HL-60 (cell line): ENCODE measurements at regions not wholly inside any gene's neighbourhood (a gene's known extent, or its start where the extent isn't known, plus 50 kb on each side); places are given as distances from the start of the nearest gene placed in this dataset.

ENCODE experiments used
- DNase-seq, 2 experiments: peaks; one replicate each; pipeline ENCODE4 v3.0.0-alpha.2; 2010 to 2020; ENCODE audit warnings: low read depth in 1 of 2, low spot score in 1 of 2
- H3K27ac ChIP-seq: fragments of 250-450 bp; sonication (Bioruptor Pico); replicated peaks from 2 replicates; pipeline ENCODE4 v1.5.1; 2020; ENCODE audit warnings: mild to moderate bottlenecking, moderate library complexity
- H3K27me3 ChIP-seq: fragments of 250-450 bp; sonication (Bioruptor Pico); 2 replicates; pipeline ENCODE4 v1.5.1; 2021; ENCODE audit warnings: mild to moderate bottlenecking, moderate library complexity; ENCODE audit not compliant: insufficient read depth, poor library complexity, severe bottlenecking
- H3K4me3 ChIP-seq: replicated peaks from 2 replicates; pipeline ENCODE4 v1.5.1; 2011; ENCODE audit warnings: mild to moderate bottlenecking, control low read depth, low read length; ENCODE audit not compliant: insufficient read depth
- CTCF ChIP-seq: IDR thresholded peaks from one replicate; pipeline ENCODE4 v1.5.1; 2011; ENCODE audit warnings: low read length, control low read depth, inconsistent platforms; ENCODE audit not compliant: insufficient read depth
- GABPA ChIP-seq: IDR thresholded peaks from 2 replicates; pipeline ENCODE4 v1.6.1; 2012; ENCODE audit warnings: low read depth
- POLR2AphosphoS5 ChIP-seq: IDR thresholded peaks from 2 replicates; pipeline ENCODE4 v1.6.1; 2012; ENCODE audit warnings: low read depth
- SPI1 ChIP-seq: IDR thresholded peaks from 2 replicates; pipeline ENCODE4 v1.6.1; 2012; ENCODE audit warnings: low read depth, mild to moderate bottlenecking, borderline replicate concordance
- TF ChIP-seq, protein P1 (sequence below): IDR thresholded peaks from 2 replicates; pipeline ENCODE4 v1.6.1; 2012; ENCODE audit warnings: low read depth; ENCODE audit not compliant: insufficient replicate concordance

DNA sequence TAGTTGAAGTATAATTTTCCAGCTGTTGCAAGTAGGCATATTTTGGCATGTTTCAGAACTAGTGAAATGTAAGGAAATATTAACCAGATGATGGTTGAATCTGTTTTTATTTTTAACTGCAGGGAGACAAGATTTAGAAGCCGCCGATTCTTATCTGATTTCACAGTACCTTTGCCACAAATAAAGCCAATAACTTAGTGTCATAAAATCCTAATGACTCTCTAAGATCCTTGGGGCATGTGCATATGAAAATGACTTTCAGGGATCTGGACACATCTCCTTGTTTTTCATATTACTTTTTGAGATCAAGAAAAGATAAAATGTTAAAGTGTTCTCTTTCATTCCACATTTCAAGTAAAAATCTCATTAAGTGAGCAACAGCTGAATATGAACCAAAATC is 125.8 kb upstream of the CNTLN start:
- DNase-seq: no peak

DNA sequence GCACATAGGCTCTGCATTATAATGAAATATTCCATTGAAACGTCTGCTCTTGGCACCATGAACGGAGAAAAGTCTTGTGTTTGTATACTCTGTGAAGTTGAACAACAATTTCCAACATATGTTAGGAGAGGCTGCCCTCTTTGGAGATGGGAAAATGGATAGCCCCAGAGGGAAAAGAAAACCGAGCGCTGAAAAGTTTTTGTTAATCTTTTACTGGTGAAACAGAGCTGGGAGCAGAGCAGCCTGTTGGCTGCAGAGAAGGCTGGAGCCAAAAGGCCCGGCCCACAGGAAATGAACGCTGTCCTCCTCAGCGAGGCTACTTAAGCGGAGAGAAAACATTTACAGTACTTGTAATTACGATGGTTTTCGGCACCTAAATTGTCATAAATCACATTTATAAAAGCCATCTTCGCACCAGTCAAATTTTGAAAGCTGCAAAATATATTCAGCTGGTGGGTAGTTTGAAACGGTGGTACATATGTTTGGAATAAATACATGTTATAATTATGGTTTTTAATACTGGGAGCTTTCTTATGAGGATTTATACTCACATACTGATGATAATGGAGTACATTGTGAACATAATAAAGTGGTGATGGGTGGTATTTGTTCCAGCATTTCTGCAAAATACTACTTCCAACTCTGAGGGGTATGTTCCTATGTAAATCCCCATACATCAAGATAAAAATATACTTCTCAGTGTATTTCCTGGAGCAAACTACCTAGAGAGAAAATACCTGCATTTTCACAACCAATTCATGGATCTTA is 129.6 kb upstream of the CNTLN start:
- Histone ChIP-seq H3K4me3 (no peak overlapping the region), H3K27me3 (no peaks in the 10 kb centered on the region), H3K27ac (no peak overlapping the region)
- no peak for DNase-seq
- no peak for TF ChIP-seq CTCF
- TF ChIP-seq POLR2AphosphoS5: no peak
- no peak for TF ChIP-seq SPI1
- TF ChIP-seq, protein P1, sequence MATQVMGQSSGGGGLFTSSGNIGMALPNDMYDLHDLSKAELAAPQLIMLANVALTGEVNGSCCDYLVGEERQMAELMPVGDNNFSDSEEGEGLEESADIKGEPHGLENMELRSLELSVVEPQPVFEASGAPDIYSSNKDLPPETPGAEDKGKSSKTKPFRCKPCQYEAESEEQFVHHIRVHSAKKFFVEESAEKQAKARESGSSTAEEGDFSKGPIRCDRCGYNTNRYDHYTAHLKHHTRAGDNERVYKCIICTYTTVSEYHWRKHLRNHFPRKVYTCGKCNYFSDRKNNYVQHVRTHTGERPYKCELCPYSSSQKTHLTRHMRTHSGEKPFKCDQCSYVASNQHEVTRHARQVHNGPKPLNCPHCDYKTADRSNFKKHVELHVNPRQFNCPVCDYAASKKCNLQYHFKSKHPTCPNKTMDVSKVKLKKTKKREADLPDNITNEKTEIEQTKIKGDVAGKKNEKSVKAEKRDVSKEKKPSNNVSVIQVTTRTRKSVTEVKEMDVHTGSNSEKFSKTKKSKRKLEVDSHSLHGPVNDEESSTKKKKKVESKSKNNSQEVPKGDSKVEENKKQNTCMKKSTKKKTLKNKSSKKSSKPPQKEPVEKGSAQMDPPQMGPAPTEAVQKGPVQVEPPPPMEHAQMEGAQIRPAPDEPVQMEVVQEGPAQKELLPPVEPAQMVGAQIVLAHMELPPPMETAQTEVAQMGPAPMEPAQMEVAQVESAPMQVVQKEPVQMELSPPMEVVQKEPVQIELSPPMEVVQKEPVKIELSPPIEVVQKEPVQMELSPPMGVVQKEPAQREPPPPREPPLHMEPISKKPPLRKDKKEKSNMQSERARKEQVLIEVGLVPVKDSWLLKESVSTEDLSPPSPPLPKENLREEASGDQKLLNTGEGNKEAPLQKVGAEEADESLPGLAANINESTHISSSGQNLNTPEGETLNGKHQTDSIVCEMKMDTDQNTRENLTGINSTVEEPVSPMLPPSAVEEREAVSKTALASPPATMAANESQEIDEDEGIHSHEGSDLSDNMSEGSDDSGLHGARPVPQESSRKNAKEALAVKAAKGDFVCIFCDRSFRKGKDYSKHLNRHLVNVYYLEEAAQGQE: no peak
- TF ChIP-seq GABPA: no peak

More for the DNA sequence above, 125.8 kb upstream of the CNTLN start:
- H3K27me3 ChIP-seq: no peaks in the 10 kb centered on the region
- H3K27ac ChIP-seq: no peak overlapping the region
- TF ChIP-seq GABPA (no peak), SPI1 (no peak), CTCF (no peak), POLR2AphosphoS5 (no peak)
- TF ChIP-seq, protein P1: no peak
- H3K4me3 ChIP-seq: no peak overlapping the region

- no peak for DNase-seq
- H3K4me3 ChIP-seq: no peak overlapping the region
- TF ChIP-seq GABPA (no peak), POLR2AphosphoS5 (no peak), SPI1 (no peak), CTCF (no peak)
- TF ChIP-seq, protein P1: no peak
- H3K27me3 ChIP-seq: no peaks in the 10 kb centered on the region
- H3K27ac ChIP-seq: no peak overlapping the region
Observed at GRCh38 chr9:17004500-17004899, 130.3 kb upstream of the CNTLN start.
